GM23338 (cell line): ENCODE measurements at regions not wholly inside any gene's neighbourhood (a gene's known extent, or its start where the extent isn't known, plus 50 kb on each side); places are given as distances from the start of the nearest gene placed in this dataset.

Source experiments
- CTCF ChIP-seq, 2 experiments: fragments of 200-600 bp in 1 of 2; sonication (generic) in 1 of 2; conservative IDR thresholded peaks; 2 replicates each; pipeline versions ENCODE4 v1.5.1 to v1.6.1; 2016 to 2017; ENCODE audit warnings: antibody characterized with exemption in 2 of 2, low read depth in 2 of 2, mild to moderate bottlenecking in 2 of 2, moderate library complexity in 1 of 2
- ETS1 ChIP-seq: IDR thresholded peaks from 2 replicates; pipeline ENCODE4 v1.6.1; 2016; ENCODE audit warnings: antibody characterized with exemption
- EZH2 ChIP-seq: fragments of 200-600 bp; sonication (generic); IDR thresholded peaks from one replicate; pipeline ENCODE4 v1.8.0; 2017; ENCODE audit warnings: antibody characterized with exemption, mild to moderate bottlenecking, low read depth; ENCODE audit not compliant: unreplicated experiment
- JUNB ChIP-seq: IDR thresholded peaks from one replicate; pipeline ENCODE4 v1.6.1; 2016; ENCODE audit warnings: antibody characterized with exemption; ENCODE audit not compliant: unreplicated experiment
- NANOG ChIP-seq: IDR thresholded peaks from 2 replicates; pipeline ENCODE4 v1.6.1; 2016; ENCODE audit warnings: antibody characterized with exemption, borderline replicate concordance
- ZNF114 ChIP-seq: fragments of 250-450 bp; sonication (Bioruptor Pico); IDR thresholded peaks from 2 replicates; pipeline ENCODE4 v1.5.0; 2020; ENCODE audit warnings: mild to moderate bottlenecking, moderate library complexity
- ZNF331 ChIP-seq: fragments of 250-450 bp; sonication (Bioruptor Pico); IDR thresholded peaks from 2 replicates; pipeline ENCODE4 v1.5.0; 2020; ENCODE audit warnings: low read depth, mild to moderate bottlenecking, moderate library complexity
- ZNF462 ChIP-seq: fragments of 250-450 bp; sonication (Bioruptor Pico); IDR thresholded peaks from 2 replicates; pipeline ENCODE4 v1.5.0; 2020; ENCODE audit warnings: mild to moderate bottlenecking, moderate library complexity

- TF ChIP-seq ZNF462 (no peak), EZH2 (no peak), CTCF (conservative IDR thresholded peaks at IDR 0.05; ENCODE audit: low read depth in 2 of 2) (no peak), JUNB (no peak), ETS1 (no peak), ZNF331 (CRISPR knock-in tag) (no peak), ZNF114 (no peak), NANOG (no peak)
Observed at GRCh38 chr4:166308647-166309046, 435.6 kb downstream of the TLL1 start (continued).
